CD4-positive, alpha-beta T cell treated with Interferon alpha-2 for 1 hour (primary cell): ENCODE measurements at regions not wholly inside any gene's neighbourhood (a gene's known extent, or its start where the extent isn't known, plus 50 kb on each side); places are given as distances from the start of the nearest gene placed in this dataset.
"Not testable (repeated sequence)": the region's sequence is repeated elsewhere in the genome, so short reads cannot be mapped to it uniquely, and the experiment has no call there.

ENCODE experiments used
- DNase-seq, 2 donors: peaks; one replicate each; pipeline ENCODE4 v3.0.0-alpha.2; 2020 to 2022

DNA sequence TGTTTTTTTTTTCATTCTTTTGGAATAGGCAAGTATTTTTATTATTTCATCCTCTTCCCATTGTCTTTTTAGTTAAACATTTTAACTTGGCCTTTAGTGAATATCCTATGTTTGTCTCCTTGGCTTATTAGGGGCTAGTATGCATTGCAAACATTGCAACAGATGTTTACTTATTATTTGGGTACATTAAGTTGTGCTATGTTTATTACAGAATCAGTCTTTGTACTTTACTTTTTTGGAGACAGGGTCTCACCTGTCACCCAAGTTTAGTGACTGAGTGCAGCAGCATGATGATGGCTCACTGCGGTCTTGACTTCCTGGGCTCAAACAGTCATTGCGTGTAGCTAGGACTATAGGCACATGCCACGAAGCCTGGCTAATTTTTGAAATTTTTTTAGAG lies 51.1 kb upstream of the NUDT6 start:
- no peak for DNase-seq

DNA sequence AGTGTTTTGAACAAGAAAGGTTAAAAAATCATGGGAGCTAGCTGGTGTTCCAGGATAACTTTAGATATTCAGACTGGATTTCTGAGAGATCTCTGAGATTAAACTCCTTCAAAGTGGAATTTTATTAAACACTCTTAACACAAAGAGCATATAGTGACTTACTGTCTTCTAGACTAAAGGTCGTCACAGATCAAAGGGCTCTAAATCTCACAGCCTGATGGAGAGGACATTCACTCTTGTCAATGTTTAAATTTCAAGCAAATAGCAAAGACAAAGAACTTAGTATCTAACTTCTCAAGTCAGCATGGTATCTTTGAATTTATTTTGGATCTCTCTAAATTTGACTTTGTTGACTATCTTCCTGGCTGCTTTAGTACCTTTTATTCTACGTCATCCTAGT lies 53.7 kb upstream of the NUDT6 start:
- no peak for DNase-seq

DNA sequence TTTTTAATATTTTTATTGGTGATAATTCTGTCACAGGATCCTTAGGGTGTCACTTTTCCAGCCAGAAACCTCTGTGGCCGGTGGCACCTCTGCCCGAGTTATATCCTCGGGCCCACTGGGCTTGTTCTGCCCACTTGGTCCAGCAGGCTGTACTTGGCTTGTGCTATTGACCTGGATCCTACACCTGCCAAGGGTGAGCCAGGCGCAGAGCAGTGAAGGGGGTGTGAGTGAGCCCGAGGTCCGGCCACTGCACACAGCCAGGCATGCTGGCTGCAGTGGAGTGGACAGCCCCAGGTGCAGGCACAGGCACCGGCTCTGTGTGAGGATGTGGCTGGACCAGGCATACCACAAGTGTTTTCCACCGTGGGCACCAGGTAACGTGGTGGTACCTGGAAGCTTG lies 54.7 kb upstream of the NUDT6 start:
- DNase-seq: no peak

DNA sequence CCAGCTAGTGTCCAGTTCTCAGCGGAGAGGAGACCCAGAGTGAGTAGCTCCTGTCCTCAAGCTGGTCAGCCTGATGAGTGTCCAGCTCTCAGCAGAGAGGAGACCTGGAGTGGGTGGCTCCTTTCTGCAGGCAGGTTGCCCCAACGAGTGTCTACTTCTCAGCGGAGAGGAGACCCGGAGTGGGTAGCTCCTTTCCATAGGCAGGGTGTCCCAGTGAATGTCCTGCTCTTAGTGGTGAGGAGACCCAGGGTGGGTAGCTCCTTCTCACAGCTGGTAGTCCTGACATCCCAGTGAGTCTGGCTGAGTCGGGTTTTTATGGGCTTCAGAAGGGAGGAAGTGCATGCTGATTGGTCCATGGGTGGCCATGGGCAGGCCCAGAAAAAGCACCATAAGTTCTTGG lies 55.7 kb upstream of the NUDT6 start:
- no peak for DNase-seq

DNA sequence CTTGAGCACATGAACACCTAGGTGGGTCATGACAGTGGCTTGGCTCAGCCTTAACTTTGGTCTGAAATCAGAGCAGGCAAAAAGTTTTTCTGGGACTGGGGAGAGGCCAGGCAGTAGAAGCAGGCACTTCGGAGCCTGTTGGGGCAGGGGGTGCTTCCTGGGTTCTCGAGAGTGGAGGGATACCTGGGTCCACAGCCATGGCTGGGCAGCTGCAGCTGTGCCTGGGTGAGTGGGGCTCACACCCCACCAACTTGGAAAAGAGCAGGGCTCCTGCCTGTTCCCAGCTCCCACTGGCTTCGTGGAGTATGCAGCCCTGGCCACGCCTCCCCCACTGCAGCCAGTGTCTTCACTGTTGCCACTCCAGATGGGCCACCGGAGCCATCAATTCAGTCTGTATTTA lies 56.4 kb upstream of the NUDT6 start:
- no peak for DNase-seq

DNA sequence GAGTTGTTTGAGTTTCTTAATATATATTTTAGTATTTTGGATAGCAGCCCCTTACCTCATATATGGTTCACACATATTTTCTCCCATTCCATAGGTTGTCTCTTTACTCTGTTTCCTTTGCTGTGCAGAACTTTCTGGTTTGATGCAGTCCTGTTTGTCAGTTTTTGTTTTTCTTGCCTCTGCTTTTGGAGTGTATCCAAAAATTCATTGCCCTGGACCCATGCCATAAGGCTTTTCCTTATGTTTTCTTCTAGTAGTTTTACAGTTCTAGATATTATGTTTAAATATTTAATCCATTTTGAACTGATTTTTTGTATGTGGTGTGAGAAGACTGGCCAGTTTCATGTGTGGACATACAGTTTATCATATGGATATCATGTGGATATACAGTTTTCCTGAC lies 58.5 kb upstream of the NUDT6 start:
- DNase-seq: no peak

DNA sequence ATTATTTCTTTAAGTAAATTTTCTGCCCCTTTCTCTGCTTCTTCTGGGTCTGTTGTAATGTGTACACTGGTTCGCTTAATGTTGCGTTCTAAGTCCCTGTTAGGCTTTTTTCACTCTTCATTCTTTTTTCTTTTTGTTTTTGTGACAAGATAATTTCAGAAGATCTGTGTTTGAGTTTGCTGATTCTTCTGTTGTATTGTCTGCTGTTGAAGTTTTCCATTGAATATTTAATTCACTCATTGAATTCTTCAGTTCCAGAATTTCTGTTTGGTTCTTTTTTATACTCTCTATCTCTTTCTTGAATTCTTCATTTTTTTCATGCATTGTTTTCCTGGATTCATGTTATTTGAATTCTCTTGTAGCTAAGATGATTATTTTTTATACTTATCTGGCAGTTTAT lies 66.3 kb upstream of the NUDT6 start:
- no peak for DNase-seq

DNA sequence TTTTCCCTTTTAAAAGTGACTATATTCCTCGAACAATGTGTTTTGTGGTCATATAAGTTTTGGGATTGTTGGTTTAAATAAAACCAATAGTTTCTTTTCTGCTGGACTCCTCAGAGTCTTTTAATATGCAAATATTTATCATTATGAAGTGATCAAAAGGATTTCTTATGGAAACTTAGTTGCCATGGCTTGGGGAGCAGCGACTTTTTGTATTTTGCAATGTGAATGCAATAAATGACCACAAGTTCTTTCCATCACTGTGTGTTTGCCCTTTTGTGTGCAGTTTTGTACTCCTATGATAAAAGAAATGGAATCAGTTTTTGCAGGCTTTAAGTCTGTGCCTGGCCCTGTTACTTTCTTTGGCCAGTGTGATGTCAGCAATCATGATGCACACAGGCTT lies 68.5 kb upstream of the NUDT6 start:
- DNase-seq: no peak

DNA sequence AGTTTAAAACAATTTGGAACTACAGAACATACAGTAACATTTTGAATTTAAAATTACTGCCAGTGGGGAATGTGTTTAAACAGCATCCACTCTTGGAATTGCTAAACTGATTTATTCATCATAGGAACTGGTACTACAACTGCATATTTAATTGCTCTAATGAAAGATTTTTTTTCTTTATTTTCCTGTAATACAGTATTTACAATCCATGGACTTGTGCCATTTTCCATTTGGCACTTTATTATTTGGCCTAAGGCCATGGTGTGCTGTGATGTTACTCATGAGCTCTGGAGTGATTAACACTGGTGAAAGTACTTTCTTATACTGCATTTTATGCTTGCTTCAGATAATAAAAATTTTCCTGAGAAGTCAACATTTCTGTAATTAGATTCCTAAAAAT lies 69.7 kb upstream of the NUDT6 start:
- DNase-seq: no peak

DNA sequence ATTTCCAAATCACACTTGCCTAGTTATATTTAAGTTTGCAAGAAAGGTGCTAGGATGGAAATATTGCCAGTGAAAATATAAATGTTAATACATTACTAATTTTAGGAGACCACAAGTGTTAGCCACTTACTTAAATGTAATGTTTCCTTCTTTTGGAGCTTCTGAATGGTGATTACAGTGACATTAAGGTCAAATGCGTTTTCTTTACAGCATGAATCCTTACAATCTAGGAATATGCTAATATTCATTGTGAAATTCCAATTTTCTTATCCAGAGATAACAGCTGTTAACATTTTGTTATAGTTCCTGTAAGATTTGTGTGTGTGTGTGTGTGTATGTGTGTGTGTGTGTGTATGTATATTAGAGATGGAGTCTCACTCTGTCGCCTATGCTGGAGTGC lies 70.2 kb upstream of the NUDT6 start:
- DNase-seq: no peak

DNA sequence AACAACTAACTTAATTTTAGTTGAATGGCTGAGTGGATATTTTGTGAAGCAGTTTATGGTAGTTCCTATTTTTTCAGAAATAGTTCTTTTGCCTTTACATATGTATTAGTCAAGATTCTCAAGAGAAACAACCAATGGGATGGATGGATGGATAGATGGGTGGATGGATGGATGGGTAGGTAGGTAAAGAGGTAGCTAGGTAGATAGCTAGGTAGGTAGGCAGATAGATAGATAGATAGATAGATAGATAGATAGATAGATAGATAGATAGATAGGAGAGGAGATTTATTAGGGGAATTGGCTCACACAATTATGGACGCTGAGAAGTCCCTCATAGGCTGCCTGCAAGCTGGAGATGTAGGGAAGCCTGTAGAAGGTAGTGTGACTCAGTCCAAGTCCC lies 74.0 kb upstream of the NUDT6 start:
- no peak for DNase-seq

DNA sequence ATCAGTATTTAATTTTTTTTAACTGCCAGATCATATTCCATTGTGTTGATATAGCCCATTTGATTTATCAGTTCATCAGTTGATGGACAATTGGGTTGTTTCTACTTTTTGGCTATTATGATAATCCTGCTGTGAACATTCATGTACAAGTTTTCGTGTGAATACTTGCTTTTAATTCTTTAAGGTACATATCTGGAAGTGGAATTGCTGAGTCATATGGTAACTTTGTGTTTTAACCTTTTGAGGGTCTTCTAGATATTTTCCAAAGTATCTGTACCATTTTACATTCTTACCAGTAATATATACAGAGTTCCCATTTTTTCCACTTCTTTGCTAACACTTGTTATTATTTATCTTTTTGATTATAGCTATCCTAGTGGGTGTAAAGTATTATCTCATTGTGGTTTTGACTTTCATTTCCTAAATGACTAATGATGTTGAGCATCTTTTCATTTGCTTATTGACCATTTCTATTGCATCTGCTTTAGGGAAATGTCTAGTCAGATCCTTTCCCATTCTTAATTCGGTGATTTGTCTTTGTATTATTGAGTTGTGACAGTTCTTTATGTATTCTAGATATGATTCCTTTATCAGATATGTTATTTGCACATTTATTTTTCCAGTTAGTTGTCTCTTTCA lies 75.2 kb upstream of the NUDT6 start:
- no peak for DNase-seq

DNA sequence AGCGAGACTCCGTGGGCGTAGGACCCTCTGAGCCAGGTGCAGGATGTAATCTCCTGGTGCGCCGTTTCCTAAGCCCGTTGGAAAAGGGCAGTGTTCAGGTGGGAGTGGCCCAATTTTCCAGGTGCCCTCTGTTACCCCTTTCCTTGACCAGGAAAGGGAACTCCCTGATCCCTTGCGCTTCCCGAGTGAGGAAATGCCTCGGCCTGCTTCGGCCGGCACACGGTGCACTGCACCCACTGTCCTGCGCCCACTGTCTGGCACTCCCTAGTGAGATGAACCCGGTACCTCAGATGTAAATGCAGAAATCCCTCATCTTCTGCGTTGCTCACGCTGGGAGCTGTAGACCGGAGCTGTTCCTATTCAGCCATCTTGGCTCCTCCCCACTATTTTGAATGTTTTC lies 81.7 kb upstream of the NUDT6 start:
- DNase-seq: not testable (repeated sequence)

DNA sequence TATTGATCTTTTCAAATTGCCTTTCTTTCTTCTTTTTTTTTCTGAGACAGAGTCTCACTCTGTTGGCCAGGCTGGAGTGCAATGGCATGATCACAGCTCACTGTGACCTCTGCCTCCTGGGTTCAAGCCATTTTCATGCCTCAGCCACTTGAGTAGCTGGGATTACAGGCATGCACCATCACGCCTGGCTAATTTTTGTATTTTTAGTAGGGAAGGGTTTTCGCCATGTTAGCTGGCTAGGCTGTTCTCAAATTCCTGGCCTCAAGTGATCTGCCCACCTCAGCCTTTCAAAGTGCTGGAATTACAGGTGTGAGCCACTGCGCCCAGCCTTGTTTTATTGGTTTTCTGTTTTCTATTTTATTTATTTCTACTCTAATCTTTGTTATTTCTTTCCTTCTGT lies 82.7 kb upstream of the NUDT6 start:
- not testable (repeated sequence) for DNase-seq

DNA sequence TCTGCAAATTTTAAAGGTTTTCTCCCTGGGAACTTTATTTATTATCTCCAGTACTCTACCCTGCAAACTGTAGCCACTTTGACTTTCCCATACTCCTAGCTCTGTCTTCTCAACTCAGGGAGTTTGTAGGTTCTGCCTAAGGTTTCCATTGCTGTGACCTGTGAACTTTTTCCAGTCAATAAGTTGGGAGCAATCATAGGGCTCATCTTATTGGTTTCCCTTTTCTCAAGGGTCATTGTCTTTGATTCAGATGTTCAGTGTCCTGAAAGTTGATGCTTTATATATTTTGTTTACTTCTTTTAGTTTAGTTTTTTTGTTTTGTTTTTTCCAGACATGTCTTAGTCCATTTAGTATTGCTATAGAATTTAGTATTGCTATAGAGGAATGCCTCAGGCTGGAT lies 85.3 kb upstream of the NUDT6 start:
- no peak for DNase-seq

DNA sequence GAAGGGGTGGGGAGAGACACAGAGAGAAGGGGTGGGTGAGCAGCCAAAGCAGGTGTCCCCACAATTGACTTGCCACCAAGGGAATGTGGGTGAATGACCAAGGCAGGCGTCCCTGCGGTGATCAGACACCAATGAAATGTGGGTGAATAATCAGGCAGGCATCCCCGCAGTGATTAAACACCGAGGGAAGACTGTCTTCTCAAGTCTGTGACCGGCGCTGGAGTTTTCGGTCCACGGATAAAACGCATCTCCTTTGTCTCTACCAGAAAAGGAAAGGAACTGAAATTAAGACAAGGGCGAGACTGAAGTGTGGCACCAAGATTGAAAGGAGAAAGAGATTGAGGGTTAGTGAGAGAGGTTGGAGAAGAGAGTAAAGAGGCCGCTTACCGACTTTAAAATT lies 90.0 kb upstream of the NUDT6 start:
- DNase-seq: not testable (repeated sequence)

DNA sequence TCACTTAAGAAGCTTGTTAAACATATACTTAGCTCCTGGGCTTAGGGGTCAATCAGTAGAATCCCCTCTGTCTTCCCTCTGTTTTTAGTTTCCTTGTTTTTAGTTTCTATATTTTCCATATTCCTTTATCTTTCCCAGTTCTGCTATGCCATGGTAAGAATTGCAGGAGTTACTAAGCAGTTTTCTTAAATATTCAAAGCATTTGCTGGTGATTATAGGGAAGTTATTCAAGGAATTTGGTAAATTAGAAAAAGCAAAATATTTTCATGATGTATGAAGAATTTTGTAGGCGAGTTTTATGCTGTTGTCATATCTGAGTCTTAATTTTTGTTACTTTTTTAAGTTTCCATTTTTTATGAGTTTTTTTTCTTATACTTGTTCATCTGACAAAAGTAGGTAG lies 91.6 kb upstream of the NUDT6 start:
- DNase-seq: no peak

DNA sequence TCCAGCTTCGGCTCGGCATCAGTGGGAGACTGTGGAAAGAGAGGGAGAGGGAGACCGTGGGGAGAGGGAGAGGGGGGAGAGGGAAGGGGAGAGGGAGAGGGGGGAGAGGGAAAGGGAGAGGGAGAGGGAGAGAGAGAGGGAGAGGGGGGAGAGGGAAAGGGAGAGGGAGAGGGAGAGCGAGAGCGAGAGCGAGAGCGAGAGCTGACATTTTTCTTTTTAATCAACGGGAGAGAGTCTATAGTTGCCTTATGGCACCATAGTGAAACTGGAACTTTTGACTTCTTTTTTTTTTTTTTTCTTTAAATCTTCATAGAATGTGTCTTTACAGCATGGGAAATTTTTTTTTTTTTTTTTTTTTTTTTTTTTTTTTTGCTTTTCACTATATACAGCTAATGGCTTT lies 94.7 kb upstream of the NUDT6 start:
- no peak for DNase-seq

DNA sequence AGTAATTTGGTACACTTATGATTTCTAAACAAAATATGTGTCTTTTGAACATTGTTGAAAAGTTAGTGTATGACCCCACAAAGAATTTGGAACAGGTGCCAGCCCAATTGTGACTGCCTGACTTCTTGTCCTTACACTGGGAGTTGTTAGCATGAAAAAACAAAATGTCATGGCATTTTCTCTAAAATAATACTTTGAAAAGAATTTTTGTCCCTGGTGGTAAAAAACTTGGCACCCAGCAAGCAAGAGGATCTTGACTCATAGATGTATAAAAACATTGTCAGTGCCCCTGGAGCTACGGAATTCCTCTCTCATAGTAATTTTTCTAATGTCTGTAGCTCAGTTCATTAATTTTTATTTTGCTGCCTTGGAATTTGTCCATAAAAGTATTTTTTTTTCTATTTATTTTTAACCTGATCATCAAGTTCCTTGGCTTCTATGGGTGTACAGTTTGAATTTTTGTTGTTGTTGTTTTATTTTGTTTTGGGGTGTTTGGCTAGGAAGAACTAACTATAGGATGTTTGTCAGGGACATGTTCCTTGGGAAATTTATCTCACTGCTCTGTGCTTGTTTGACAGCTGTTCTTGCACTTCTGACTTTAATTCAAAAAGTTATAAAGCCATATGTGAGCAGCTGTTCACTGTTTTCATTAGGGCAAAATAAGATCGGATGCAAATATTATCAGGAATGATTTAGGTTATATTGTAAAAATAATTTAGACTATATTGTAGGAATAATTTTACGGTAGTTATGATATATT lies 95.4 kb upstream of the NUDT6 start:
- no peak for DNase-seq

DNA sequence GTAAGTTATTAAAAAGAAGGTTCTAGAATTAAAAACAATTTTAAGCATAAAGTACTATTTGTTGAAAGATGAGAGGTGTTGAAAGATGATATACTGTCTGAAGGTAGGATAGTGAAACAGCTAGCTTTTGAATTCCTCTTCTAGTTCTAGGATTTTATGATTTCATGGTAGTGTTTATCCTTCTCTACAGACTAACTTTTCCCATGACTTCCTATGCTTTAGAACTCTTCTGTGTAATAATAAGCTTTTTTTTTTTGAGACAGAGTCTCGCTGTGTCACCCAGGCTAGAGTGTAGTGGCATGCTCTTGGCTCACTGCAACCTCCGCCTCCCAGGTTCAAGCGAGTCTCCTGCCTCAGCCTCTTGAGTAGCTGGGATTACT lies 96.0 kb upstream of the NUDT6 start:
- no peak for DNase-seq

DNA sequence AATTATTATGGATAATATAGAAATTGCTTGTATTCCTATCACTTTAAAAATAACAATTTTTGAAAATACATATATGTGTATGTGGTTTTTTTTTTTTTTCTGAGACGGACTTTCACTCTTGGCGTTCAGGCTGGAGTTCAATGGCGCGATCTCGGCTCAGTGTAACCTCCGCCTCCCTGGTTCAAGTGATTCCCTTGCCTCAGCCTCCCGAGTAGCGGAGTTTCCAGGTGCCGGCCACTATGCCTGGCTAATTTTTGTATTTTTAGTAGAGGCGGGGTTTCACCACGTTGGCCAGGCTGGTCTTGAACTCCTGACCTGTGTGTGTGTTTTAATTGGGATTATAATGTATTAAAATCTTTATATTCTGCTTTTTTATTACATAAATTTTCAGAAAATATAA lies 97.9 kb upstream of the NUDT6 start:
- no peak for DNase-seq

DNA sequence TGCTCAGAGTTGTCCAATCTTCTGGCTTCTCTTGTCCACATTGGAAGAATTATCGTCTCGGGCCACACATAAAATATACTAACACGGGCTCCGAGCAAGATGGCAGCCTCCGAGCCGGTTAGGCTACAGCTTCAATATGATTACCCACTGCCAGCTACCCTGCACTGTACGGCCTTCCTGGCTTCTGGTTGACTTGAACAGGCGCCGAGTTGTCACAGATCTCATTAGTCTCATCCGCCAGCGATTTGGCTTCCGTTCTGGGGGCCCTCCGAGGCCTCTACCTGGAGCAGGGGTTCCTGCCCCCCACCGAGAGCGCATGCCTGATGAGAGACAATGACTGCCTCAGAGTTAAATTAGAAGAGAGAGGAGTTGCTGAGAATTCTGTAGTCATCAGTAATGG lies 101.2 kb upstream of the NUDT6 start:
- DNase-seq: no peak

DNA sequence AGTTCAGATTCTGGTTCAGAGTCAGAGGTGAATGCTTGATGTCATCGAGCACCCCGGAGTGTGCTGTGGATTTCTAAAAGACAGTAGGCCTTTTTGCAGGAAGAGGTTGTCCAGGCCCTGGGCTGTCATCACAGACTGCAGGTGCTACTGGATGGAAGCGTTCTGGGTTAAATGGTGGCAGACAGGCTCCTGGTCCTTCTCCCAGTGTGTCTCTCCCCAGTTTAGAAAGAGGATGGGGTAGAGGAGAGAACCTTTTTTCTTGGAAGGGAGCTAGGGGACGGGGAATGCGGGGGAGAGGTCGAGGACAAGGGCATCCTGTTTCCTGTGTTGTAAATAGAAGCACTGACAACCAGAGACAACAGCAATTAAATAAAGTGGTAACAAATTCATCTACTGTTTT lies 102.3 kb upstream of the NUDT6 start:
- no peak for DNase-seq

DNA sequence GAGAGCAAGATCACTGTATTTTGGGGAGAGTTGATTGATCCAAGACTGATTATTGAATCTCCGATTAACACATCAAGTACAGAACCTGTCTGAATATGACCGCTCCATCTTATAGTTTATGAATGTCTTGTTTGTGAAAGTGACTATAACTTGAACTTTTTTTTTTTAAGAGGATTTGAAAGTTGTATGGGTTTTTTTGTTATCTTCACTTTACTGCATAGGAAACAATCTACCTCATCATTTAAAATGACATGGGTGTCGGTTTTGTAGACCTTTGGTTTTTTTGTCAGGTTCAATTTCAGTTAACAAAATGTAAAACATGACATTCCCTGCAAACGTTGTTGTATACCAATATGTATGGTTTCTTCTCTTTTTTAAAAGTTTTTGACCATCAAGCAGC lies 103.0 kb upstream of the NUDT6 start:
- no peak for DNase-seq

DNA sequence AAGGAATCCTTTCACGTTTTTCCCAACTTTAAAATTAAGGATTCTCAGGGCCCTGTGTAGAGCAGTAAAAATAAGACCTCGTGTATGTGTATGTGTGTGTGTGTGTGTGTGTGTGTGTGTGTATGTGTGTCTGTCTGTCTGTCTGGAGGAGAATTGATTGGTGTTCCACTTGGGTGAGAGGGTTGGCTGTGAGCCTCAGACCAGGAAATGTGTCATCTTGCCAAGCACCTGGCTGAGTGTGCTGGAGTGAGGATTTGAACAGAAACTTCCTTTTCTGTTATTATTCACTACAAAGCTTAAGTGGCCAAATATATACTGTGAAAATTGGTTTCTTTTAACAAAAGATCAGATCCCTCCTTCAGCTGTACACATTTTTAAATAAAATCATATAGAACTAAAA lies 103.6 kb upstream of the NUDT6 start:
- not testable (repeated sequence) for DNase-seq
